HCT116 (cell line): ENCODE measurements at regions not wholly inside any gene's neighbourhood (a gene's known extent, or its start where the extent isn't known, plus 50 kb on each side); places are given as distances from the start of the nearest gene placed in this dataset.

Source experiments
- ATAC-seq: fragments of 200-7000 bp; cut with Tn5 transposase; 2 replicates; pipeline ENCODE4 v1.9.1; 2020; ENCODE audit warnings: mild to moderate bottlenecking, moderate library complexity
- BruUV-seq: library from RNA; stranded (reverse); fragments of 400-500 nt; replicated peaks from 2 replicates; lab custom pipeline; 2021; lab: Mats Ljungman, UMichigan
- CTCF ChIA-PET: fragments of 300-600 bp; sonication (Branson Sonifier 250); formaldehyde crosslinking; loops from one replicate; lab custom pipeline; 2021; ENCODE audit warnings: antibody characterized with exemption; lab: Charles Lee
- POLR2A ChIA-PET: fragments of 300-600, 350-600 bp; sonication (Branson Sonifier 250); formaldehyde crosslinking; loops from one replicate; lab custom pipeline; 2021; ENCODE audit warnings: antibody characterized with exemption; lab: Charles Lee
- RAD21 ChIA-PET, 2 experiments: fragments of 300-600 bp; sonication (Branson Sonifier 250); formaldehyde crosslinking; loops; one replicate each; lab custom pipeline; 2023; ENCODE audit warnings: low total read pairs in 2 of 2; ENCODE audit not compliant: uncharacterized antibody in 2 of 2, unreplicated experiment in 2 of 2, low non-redundant PET in 1 of 2; lab: Charles Lee
- DNase-seq: peaks from one replicate; pipeline ENCODE4 v3.0.0-alpha.2; 2010; ENCODE audit warnings: low read depth, low spot score
- H2AFZ ChIP-seq: fragments of 200-600 bp; shearing (Covaris generic), sonication (generic); 2 replicates; pipeline ENCODE4 v1.6.1; 2017; ENCODE audit warnings: low read depth, mixed run types, mixed read lengths, antibody characterized with exemption, low read length; ENCODE audit not compliant: poor library complexity, severe bottlenecking
- H3K27ac ChIP-seq: 2 replicates; pipeline ENCODE4 v1.5.1; 2012; ENCODE audit warnings: low read depth, low read length
- H3K27me3 ChIP-seq: fragments of 200-600 bp; sonication (generic); 2 replicates; pipeline ENCODE4 v1.6.1; 2016; ENCODE audit warnings: mixed run types, low read length, mixed read lengths; ENCODE audit not compliant: insufficient read depth
- H3K36me3 ChIP-seq, 2 experiments: fragments of 200-500 bp in 1 of 2; fragments of 200-600 bp in 1 of 2; sonication (Bioruptor generic) in 1 of 2; sonication (generic) in 1 of 2; 2 replicates each; pipeline versions ENCODE4 v1.5.1 to v1.6.1; 2014 to 2016; ENCODE audit warnings: low read length in 2 of 2, inconsistent platforms in 1 of 2, mixed read lengths in 1 of 2, mixed run types in 1 of 2; ENCODE audit not compliant: insufficient read depth in 2 of 2, control insufficient read depth in 1 of 2
- H3K4me1 ChIP-seq, 2 experiments: fragments of 200-600 bp in 1 of 2; sonication (generic) in 1 of 2; 2 replicates each; pipeline versions ENCODE4 v1.5.1 to v1.6.1; 2012 to 2017; ENCODE audit warnings: low read length in 2 of 2, inconsistent platforms in 1 of 2, mild to moderate bottlenecking in 1 of 2, mixed read lengths in 1 of 2, mixed run types in 1 of 2, moderate library complexity in 1 of 2; ENCODE audit not compliant: insufficient read depth in 2 of 2, control insufficient read depth in 1 of 2
- H3K4me2 ChIP-seq: fragments of 200-600 bp; sonication (generic); 2 replicates; pipeline ENCODE4 v1.6.1; 2017; ENCODE audit warnings: mixed run types, low read length, mixed read lengths
- H3K4me3 ChIP-seq, 2 experiments: fragments of 200-600 bp in 1 of 2; sonication (generic) in 1 of 2; replicated peaks in 1 of 2; 2 replicates each; pipeline ENCODE4 v1.5.1; 2011 to 2016; ENCODE audit warnings: low read length in 2 of 2, control low read depth in 1 of 2, low read depth in 1 of 2, mild to moderate bottlenecking in 1 of 2, mixed read lengths in 1 of 2, mixed run types in 1 of 2
- H3K79me2 ChIP-seq: fragments of 200-600 bp; sonication (generic); 2 replicates; pipeline ENCODE4 v1.6.1; 2017; ENCODE audit warnings: mild to moderate bottlenecking, mixed run types, low read length, moderate library complexity, mixed read lengths; ENCODE audit not compliant: insufficient read depth
- H3K9ac ChIP-seq: fragments of 200-600 bp; sonication (generic); 2 replicates; pipeline ENCODE4 v1.6.1; 2016; ENCODE audit warnings: low read length, mixed read lengths
- H3K9me2 ChIP-seq: fragments of 200-600 bp; sonication (generic), shearing (Covaris generic); 2 replicates; pipeline ENCODE4 v1.6.1; 2017; ENCODE audit warnings: mixed run types, mild to moderate bottlenecking, moderate library complexity; ENCODE audit not compliant: insufficient read depth
- H3K9me3 ChIP-seq, 2 experiments: fragments of 200-500 bp in 1 of 2; fragments of 200-600 bp in 1 of 2; sonication (Bioruptor generic) in 1 of 2; sonication (generic) in 1 of 2; 2 replicates each; pipeline ENCODE4 v1.6.1; 2014 to 2017; ENCODE audit warnings: low read length in 2 of 2, mixed read lengths in 2 of 2, inconsistent platforms in 1 of 2, low read depth in 1 of 2, mild to moderate bottlenecking in 1 of 2, mixed run types in 1 of 2, moderate library complexity in 1 of 2; ENCODE audit not compliant: control insufficient read depth in 1 of 2, insufficient read depth in 1 of 2
- H4K20me1 ChIP-seq: fragments of 200-600 bp; sonication (generic), shearing (Covaris generic); 2 replicates; pipeline ENCODE4 v1.6.1; 2017; ENCODE audit warnings: mixed run types, mild to moderate bottlenecking, moderate library complexity; ENCODE audit not compliant: insufficient read depth
- CBX3 ChIP-seq: IDR thresholded peaks from 2 replicates; pipeline ENCODE4 v1.6.1; 2012; ENCODE audit warnings: low read depth
- CEBPB ChIP-seq: IDR thresholded peaks from 2 replicates; pipeline ENCODE4 v1.6.1; 2012; ENCODE audit warnings: low read depth
- CTCF ChIP-seq, 3 experiments: fragments of 200-600 bp in 1 of 3; sonication (generic) in 1 of 3; IDR thresholded peaks in 2 of 3; conservative IDR thresholded peaks in 1 of 3; 2 replicates each; pipeline ENCODE4 v1.5.1; 2012 to 2017; ENCODE audit warnings: low read depth in 2 of 3, low read length in 2 of 3, antibody characterized with exemption in 1 of 3, borderline replicate concordance in 1 of 3, control low read depth in 1 of 3, mild to moderate bottlenecking in 1 of 3, mixed read lengths in 1 of 3, mixed run types in 1 of 3, moderate library complexity in 1 of 3; ENCODE audit not compliant: insufficient read depth in 1 of 3
- ELF1 ChIP-seq: IDR thresholded peaks from 2 replicates; pipeline ENCODE4 v1.6.1; 2012; ENCODE audit warnings: low read depth, borderline replicate concordance
- EZH2phosphoT487 ChIP-seq: fragments of 200-600 bp; IDR thresholded peaks from 2 replicates; pipeline ENCODE4 v1.6.1; 2018; ENCODE audit warnings: antibody characterized with exemption, borderline replicate concordance
- JUND ChIP-seq: IDR thresholded peaks from 2 replicates; pipeline ENCODE4 v1.6.1; 2012
- POLR2A ChIP-seq: IDR thresholded peaks from 2 replicates; pipeline ENCODE4 v1.7.0; 2011; ENCODE audit warnings: borderline replicate concordance; ENCODE audit not compliant: insufficient read depth, insufficient read length; ENCODE audit errors: extremely low read depth
- POLR2AphosphoS5 ChIP-seq: IDR thresholded peaks from 2 replicates; pipeline ENCODE4 v1.6.1; 2011; ENCODE audit warnings: mild to moderate bottlenecking, low read depth, low read length, moderate library complexity
- SP1 ChIP-seq: IDR thresholded peaks from 2 replicates; pipeline ENCODE4 v1.6.1; 2012; ENCODE audit warnings: low read depth
- TCF7L2 ChIP-seq: IDR thresholded peaks from 2 replicates; pipeline ENCODE4 v1.7.0; 2011; ENCODE audit warnings: borderline replicate concordance, inconsistent platforms; ENCODE audit not compliant: insufficient read depth, insufficient read length; ENCODE audit errors: extremely low read depth
- YY1 ChIP-seq: IDR thresholded peaks from 2 replicates; pipeline ENCODE4 v1.6.1; 2011; ENCODE audit warnings: low read length, low read depth, moderate library complexity, mild to moderate bottlenecking; ENCODE audit not compliant: insufficient replicate concordance; ENCODE audit errors: extremely low read depth
- ZFX ChIP-seq: fragments of 450-650 bp; IDR thresholded peaks from 2 replicates; pipeline ENCODE4 v1.6.1; 2017
- intact Hi-C: fragments of 100-400 bp; cut with micrococcal nuclease; formaldehyde crosslinking; loops from 2 replicates; pipeline ENCODE4 v1.10.0; 2022
- TF ChIP-seq, protein P1 (sequence below): IDR thresholded peaks from 2 replicates; pipeline ENCODE4 v1.6.1; 2012

DNA sequence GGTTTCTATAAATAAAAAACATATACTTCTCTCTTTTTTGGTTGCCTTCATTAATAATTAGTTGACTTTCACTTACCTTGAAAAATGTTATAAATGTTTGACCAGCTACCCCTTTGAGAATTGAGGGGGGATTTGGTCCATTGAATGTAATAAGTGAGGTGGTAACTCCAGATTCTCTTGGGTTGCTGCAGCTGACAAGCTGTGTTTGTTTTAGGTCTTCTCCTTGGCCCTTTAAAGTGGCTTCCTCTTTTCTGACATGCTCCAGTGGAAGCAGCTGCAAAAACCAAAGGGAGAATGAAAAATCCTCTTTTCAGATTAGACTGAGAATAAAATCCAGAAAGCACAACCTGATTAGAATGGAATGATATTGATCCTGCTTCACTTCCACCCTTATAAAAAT, 410.5 kb downstream of the TMEM38B start:
- H3K9me2 ChIP-seq = no peaks in the 10 kb centered on the region

More for the DNA sequence above, 410.5 kb downstream of the TMEM38B start:
- Histone ChIP-seq H3K4me2 (no peak overlapping the region), H3K9me3 (no peaks in the 10 kb centered on the region), H3K4me1 (no peaks in the 10 kb centered on the region), H3K9ac (no peak overlapping the region), H3K4me3 (no peak overlapping the region), H3K27me3 (no peaks in the 10 kb centered on the region), H2AFZ (no peak overlapping the region), H4K20me1 (no peaks in the 10 kb centered on the region), H3K27ac (no peak overlapping the region), H3K79me2 (no peaks in the 10 kb centered on the region), H3K36me3 (no peaks in the 10 kb centered on the region)
- DNase-seq (no peak), ATAC-seq (no peak)
- intact Hi-C loops = no loop called here
- POLR2A ChIA-PET = no interaction called here
- CTCF ChIA-PET = no interaction called here
- RAD21 ChIA-PET = no interaction called here
- no TSS peak for BruUV-seq
- TF ChIP-seq ELF1 (no peak), POLR2A (no peak), YY1 (no peak), JUND (no peak), POLR2AphosphoS5 (no peak), TCF7L2 (no peak), EZH2phosphoT487 (no peak), ZFX (no peak), CEBPB (no peak), CTCF (IDR thresholded peaks at IDR 0.05 in 2 of 3, conservative IDR thresholded peaks at IDR 0.05 in 1 of 3; ENCODE audit: borderline replicate concordance in 1 of 3, insufficient read depth in 1 of 3, low read depth in 2 of 3, low read length in 2 of 3) (no peak), SP1 (no peak), CBX3 (no peak)
- TF ChIP-seq, protein P1, sequence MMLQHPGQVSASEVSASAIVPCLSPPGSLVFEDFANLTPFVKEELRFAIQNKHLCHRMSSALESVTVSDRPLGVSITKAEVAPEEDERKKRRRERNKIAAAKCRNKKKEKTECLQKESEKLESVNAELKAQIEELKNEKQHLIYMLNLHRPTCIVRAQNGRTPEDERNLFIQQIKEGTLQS = no peak
